PC-3 (cell line): ENCODE measurements at regions not wholly inside any gene's neighbourhood (a gene's known extent, or its start where the extent isn't known, plus 50 kb on each side); places are given as distances from the start of the nearest gene placed in this dataset.

Experiments used
- EZH2 ChIP-seq: fragments of 300-600 bp; sonication (generic); IDR thresholded peaks from one replicate; pipeline ENCODE4 v1.6.1; 2017; ENCODE audit warnings: antibody characterized with exemption, mild to moderate bottlenecking, low read length; ENCODE audit not compliant: unreplicated experiment
- EZH2phosphoT487 ChIP-seq: fragments of 300-600 bp; sonication (generic); IDR thresholded peaks from 2 replicates; pipeline ENCODE4 v1.6.1; 2018; ENCODE audit warnings: mild to moderate bottlenecking, antibody characterized with exemption, low read length, borderline replicate concordance
- TF ChIP-seq, protein P1 (sequence below): fragments of 300-600 bp; sonication (generic); conservative IDR thresholded peaks from 2 replicates; pipeline ENCODE4 v1.5.1; 2017; ENCODE audit warnings: antibody characterized with exemption, low read depth, mild to moderate bottlenecking, low read length

GRCh38 chr6:100998111-100998510, 117.0 kb upstream of the ASCC3 start:
- TF ChIP-seq, protein P1, sequence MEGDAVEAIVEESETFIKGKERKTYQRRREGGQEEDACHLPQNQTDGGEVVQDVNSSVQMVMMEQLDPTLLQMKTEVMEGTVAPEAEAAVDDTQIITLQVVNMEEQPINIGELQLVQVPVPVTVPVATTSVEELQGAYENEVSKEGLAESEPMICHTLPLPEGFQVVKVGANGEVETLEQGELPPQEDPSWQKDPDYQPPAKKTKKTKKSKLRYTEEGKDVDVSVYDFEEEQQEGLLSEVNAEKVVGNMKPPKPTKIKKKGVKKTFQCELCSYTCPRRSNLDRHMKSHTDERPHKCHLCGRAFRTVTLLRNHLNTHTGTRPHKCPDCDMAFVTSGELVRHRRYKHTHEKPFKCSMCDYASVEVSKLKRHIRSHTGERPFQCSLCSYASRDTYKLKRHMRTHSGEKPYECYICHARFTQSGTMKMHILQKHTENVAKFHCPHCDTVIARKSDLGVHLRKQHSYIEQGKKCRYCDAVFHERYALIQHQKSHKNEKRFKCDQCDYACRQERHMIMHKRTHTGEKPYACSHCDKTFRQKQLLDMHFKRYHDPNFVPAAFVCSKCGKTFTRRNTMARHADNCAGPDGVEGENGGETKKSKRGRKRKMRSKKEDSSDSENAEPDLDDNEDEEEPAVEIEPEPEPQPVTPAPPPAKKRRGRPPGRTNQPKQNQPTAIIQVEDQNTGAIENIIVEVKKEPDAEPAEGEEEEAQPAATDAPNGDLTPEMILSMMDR, result no peak
- TF ChIP-seq EZH2 (no peak), EZH2phosphoT487 (no peak)
